ENCODE measurements at regions not wholly inside any gene's neighbourhood (a gene's known extent, or its start where the extent isn't known, plus 50 kb on each side); places are given as distances from the start of the nearest gene placed in this dataset.

DNA sequence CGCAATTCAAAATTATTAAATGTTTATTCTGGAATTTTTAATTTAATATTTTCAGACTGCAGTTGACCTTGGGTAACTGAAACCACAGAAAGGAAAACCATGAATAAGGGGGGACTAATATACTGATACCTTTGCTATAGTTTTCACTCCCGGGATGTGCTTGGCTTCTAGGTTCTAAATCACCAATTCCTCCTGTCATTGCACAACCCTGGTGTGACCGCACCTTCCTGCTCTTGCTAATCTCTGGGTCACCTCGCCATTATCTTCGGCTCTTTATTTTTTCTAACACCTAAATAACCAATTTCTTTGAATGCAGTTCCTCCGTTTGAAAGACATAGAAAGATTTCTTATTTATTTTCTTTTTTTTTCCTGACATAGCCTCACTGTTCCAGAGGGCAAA, 634.5 kb upstream of the GOT2 start:
- Mint-ChIP-seq H3K36me3 (ENCODE audit: insufficient read depth, unreplicated experiment) (no peaks in the 10 kb centered on the region), H3K27me3 (ENCODE audit: insufficient read depth, unreplicated experiment) (no peaks in the 10 kb centered on the region), H3K4me3 (ENCODE audit: unreplicated experiment) (no peak overlapping the region), H3K9me3 (ENCODE audit: unreplicated experiment) (no peaks in the 10 kb centered on the region), H3K4me1 (ENCODE audit: insufficient read depth, unreplicated experiment) (no peaks in the 10 kb centered on the region), H3K27ac (ENCODE audit: low read depth, unreplicated experiment) (no peak overlapping the region)
- no peak for DNase-seq (ENCODE audit: unreplicated experiment)
- intact Hi-C loops (cut with micrococcal nuclease), result no loop called here
- TF ChIP-seq, protein P1, sequence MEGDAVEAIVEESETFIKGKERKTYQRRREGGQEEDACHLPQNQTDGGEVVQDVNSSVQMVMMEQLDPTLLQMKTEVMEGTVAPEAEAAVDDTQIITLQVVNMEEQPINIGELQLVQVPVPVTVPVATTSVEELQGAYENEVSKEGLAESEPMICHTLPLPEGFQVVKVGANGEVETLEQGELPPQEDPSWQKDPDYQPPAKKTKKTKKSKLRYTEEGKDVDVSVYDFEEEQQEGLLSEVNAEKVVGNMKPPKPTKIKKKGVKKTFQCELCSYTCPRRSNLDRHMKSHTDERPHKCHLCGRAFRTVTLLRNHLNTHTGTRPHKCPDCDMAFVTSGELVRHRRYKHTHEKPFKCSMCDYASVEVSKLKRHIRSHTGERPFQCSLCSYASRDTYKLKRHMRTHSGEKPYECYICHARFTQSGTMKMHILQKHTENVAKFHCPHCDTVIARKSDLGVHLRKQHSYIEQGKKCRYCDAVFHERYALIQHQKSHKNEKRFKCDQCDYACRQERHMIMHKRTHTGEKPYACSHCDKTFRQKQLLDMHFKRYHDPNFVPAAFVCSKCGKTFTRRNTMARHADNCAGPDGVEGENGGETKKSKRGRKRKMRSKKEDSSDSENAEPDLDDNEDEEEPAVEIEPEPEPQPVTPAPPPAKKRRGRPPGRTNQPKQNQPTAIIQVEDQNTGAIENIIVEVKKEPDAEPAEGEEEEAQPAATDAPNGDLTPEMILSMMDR (IDR thresholded peaks at IDR 0.05; ENCODE audit: unreplicated experiment), result no peak
- ChIA-PET POLR2A (interaction anchor here (0.6 kb wide), 1 partner anchor 1169 kb away, joined by 4 read pairs; no protein-coding TSS in a partner anchor), CTCF (no interaction called here)
- BruUV-seq (replicated peaks), result no TSS peak

DNA sequence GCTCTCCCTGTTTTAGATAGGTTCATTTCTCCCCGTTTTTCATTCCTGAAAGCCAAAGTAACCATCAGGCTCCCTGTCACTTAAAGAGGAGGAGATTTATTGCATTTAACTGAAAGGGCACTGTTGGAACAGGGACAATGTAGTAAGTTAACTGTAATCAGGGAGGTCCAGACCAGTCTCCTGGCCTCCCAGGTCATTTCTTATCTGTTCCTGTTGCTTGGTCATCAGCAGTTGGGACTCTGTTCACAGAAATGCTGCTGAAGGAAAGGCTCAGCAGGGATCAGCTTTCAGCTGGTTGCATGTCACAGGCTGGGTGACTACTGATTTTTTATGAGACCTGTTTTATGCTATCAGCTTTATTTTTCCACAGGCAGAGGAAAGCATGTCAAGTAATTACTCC, 622.6 kb upstream of the GOT2 start:
- intact Hi-C loops (cut with micrococcal nuclease), result no loop called here
- Mint-ChIP-seq H3K9me3 (ENCODE audit: unreplicated experiment) (no peaks in the 10 kb centered on the region), H3K4me3 (ENCODE audit: unreplicated experiment) (no peak overlapping the region), H3K27me3 (ENCODE audit: insufficient read depth, unreplicated experiment) (no peaks in the 10 kb centered on the region), H3K4me1 (ENCODE audit: insufficient read depth, unreplicated experiment) (no peaks in the 10 kb centered on the region), H3K36me3 (ENCODE audit: insufficient read depth, unreplicated experiment) (no peaks in the 10 kb centered on the region), H3K27ac (ENCODE audit: low read depth, unreplicated experiment) (no peak overlapping the region)
- CTCF ChIA-PET, result interaction anchor here (0.6 kb wide), 1 partner anchor 911 kb away, joined by 3 read pairs; no protein-coding TSS in a partner anchor
- TF ChIP-seq, protein P1 (IDR thresholded peaks at IDR 0.05; ENCODE audit: unreplicated experiment), result no peak
- BruUV-seq (replicated peaks), result no TSS peak
- DNase-seq (ENCODE audit: unreplicated experiment), result no peak
- POLR2A ChIA-PET, result no interaction called here

DNA sequence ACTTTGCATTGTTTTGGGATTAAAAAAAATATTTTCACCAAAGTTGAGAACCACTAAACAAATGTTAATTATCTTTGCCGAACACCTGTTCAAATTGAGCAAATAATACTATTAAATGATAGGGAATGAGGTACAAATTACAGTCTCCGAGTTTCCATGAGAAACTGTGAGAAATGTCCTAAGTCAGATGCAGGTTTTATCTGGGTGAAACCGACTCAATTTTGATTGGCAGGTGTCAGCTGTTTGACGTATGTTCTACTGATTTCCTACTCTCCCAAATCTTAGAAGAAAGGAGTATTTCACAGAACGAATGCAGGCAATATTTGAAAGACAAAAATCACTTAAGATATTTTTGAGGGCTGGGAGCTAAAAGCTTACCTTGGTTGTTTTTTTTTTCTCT, 622.0 kb upstream of the GOT2 start:
- Mint-ChIP-seq H3K27me3 (ENCODE audit: insufficient read depth, unreplicated experiment) (no peaks in the 10 kb centered on the region), H3K36me3 (ENCODE audit: insufficient read depth, unreplicated experiment) (no peaks in the 10 kb centered on the region), H3K4me1 (ENCODE audit: insufficient read depth, unreplicated experiment) (no peaks in the 10 kb centered on the region), H3K4me3 (ENCODE audit: unreplicated experiment) (no peak overlapping the region), H3K9me3 (ENCODE audit: unreplicated experiment) (no peaks in the 10 kb centered on the region), H3K27ac (ENCODE audit: low read depth, unreplicated experiment) (no peak overlapping the region)
- ChIA-PET CTCF (no interaction called here), POLR2A (no interaction called here)
- no TSS peak for BruUV-seq (replicated peaks)
- intact Hi-C loops (cut with micrococcal nuclease), result no loop called here
- TF ChIP-seq, protein P1 (IDR thresholded peaks at IDR 0.05; ENCODE audit: unreplicated experiment), result no peak
- no peak for DNase-seq (ENCODE audit: unreplicated experiment)

DNA sequence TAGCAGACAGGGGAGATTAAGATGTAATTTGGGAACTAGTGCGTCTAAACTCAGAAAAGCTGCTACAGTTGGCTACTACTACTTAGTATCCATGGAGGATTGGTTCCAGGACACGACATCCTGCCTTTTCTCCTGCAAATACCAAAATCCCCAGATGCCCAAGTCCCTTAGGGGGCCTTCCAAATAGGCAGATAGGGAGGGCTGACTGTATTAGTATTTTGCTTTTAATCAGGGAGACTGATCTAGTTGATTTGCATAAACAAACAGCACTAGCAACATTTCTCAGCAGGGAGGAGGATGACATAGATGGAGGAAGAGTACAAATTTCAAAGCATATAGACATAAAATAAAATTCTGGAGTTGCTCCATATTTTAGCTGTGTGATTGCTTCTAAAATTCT, 621.6 kb upstream of the GOT2 start:
- H3K36me3 Mint-ChIP-seq (ENCODE audit: insufficient read depth, unreplicated experiment), result no peaks in the 10 kb centered on the region
- no peak overlapping the region for H3K4me3 Mint-ChIP-seq (ENCODE audit: unreplicated experiment)
- no peaks in the 10 kb centered on the region for H3K9me3 Mint-ChIP-seq (ENCODE audit: unreplicated experiment)
- BruUV-seq (replicated peaks), result no TSS peak
- TF ChIP-seq, protein P1 (IDR thresholded peaks at IDR 0.05; ENCODE audit: unreplicated experiment), result no peak
- ChIA-PET POLR2A (no interaction called here), CTCF (no interaction called here)
- no peak for DNase-seq (ENCODE audit: unreplicated experiment)
- intact Hi-C loops (cut with micrococcal nuclease), result no loop called here
- no peaks in the 10 kb centered on the region for H3K27me3 Mint-ChIP-seq (ENCODE audit: insufficient read depth, unreplicated experiment)
- no peaks in the 10 kb centered on the region for H3K4me1 Mint-ChIP-seq (ENCODE audit: insufficient read depth, unreplicated experiment)
- H3K27ac Mint-ChIP-seq (ENCODE audit: low read depth, unreplicated experiment), result no peak overlapping the region
